ENCODE measurements at regions not wholly inside any gene's neighbourhood (a gene's known extent, or its start where the extent isn't known, plus 50 kb on each side); places are given as distances from the start of the nearest gene placed in this dataset.
"Not testable (repeated sequence)": the region's sequence is repeated elsewhere in the genome, so short reads cannot be mapped to it uniquely, and the experiment has no call there.

- DNase-seq (ENCODE audit: insufficient read length, low spot score): no peak
- no peak for TF ChIP-seq POLR2A (IDR thresholded peaks at IDR 0.05; ENCODE audit: low read depth, low read length)
- no peak for FAIRE-seq
These were observed 127.0 kb upstream of the GDNF start for GRCh38 chr5:37966871-37967270.

DNA sequence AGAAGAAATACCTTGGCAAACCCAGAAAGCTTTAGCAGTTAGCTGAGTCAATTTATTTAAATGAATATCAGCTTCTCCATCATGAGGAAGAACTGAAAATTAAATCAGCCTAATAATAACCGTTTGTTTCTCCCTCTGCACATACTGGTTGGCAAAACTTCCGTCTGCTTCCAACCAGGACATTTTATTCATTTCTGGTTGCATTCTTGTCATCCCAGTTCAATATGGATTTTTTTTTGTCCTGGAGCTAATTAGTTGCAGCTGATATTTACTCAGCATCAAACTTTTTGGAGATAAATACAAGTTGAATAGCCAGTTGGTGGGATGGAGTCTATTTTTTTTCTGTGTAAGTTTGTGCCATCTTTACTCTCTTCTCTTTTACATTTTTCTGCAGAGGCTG lies 126.5 kb upstream of the GDNF start:
- no peak for FAIRE-seq
- TF ChIP-seq POLR2A (IDR thresholded peaks at IDR 0.05; ENCODE audit: low read depth, low read length): no peak
- no peak for DNase-seq (ENCODE audit: insufficient read length, low spot score)

DNA sequence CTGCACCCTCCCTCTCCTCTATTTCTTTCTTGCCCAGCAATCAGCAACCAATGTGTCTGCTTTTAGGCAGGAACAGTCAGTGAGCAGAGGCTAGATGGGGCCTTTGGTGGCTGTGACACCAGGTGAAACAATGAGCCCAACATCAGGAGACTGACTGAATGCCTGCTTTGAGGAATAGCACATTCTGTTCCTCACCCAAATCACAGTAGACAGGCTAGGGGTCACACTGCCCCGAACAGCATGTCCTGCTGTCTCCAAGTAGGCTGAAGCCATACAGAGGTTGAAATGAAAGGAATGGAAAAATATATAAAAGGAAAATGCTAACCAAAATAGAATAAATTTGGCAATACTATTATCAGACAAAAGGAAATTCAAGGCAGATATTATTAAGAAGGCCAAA lies 122.5 kb upstream of the GDNF start:
- TF ChIP-seq POLR2A (IDR thresholded peaks at IDR 0.05; ENCODE audit: low read depth, low read length): no peak
- FAIRE-seq: no peak
- no peak for DNase-seq (ENCODE audit: insufficient read length, low spot score)

DNA sequence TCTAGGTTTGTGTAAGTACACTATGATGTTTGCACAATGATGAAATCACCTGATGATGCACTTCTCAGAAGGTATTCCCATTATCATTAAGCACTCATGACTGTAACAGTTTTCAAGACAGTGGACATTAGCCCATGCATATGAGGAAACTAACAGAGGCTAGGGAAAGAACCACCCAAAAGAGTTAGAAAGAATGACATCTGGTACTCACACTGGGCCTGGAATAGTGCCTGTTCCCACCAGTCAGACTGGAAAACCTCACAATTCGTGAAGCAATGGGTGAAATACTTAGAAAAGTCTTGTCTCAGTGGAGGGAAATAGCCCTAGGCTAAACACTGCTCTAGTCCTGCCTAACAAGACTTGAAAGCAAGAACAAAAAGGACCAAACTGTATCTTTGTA lies 117.4 kb upstream of the GDNF start:
- DNase-seq (ENCODE audit: insufficient read length, low spot score) (no peak), FAIRE-seq (no peak)
- TF ChIP-seq POLR2A (IDR thresholded peaks at IDR 0.05; ENCODE audit: low read depth, low read length): no peak

DNA sequence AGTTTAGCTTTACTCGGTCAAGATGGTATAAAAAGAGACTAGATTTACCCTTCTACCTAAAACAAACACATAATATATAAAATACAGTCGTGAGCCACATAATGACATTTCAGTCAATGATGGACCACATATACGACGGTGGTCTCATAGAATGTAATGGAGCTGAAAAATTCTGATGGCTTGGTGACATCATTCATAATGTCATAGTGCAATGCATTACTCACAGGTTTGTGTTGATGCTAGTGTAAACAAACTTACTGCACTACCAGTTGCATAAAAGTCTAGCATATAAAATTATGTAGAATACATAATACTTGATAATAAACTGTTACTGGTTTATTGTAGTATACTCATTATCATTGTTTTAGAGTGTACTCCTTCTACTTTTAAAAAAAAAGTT lies 115.9 kb upstream of the GDNF start:
- no peak for TF ChIP-seq POLR2A (IDR thresholded peaks at IDR 0.05; ENCODE audit: low read depth, low read length)
- DNase-seq (ENCODE audit: insufficient read length, low spot score) (no peak), FAIRE-seq (no peak)

DNA sequence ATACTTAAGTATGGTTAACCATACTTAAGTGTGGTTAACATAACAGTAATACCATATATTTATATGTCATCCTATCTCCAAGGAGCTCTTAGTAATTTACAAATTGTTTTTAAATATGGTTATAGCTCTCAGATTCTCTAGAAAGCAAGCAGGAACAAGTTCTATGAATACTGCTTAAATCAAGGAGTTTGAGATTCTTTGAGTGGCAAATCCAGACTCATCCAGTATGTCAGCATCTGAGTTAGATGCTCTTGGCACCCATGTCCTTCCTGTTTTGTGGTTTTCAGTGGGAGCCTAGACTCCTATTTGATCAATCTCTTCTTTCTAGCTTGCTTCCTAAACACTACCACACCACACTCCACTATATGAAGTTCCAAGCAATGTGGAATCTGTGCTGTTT lies 114.7 kb upstream of the GDNF start:
- DNase-seq (ENCODE audit: insufficient read length, low spot score) (no peak), FAIRE-seq (no peak)
- TF ChIP-seq POLR2A (IDR thresholded peaks at IDR 0.05; ENCODE audit: low read depth, low read length): no peak

DNA sequence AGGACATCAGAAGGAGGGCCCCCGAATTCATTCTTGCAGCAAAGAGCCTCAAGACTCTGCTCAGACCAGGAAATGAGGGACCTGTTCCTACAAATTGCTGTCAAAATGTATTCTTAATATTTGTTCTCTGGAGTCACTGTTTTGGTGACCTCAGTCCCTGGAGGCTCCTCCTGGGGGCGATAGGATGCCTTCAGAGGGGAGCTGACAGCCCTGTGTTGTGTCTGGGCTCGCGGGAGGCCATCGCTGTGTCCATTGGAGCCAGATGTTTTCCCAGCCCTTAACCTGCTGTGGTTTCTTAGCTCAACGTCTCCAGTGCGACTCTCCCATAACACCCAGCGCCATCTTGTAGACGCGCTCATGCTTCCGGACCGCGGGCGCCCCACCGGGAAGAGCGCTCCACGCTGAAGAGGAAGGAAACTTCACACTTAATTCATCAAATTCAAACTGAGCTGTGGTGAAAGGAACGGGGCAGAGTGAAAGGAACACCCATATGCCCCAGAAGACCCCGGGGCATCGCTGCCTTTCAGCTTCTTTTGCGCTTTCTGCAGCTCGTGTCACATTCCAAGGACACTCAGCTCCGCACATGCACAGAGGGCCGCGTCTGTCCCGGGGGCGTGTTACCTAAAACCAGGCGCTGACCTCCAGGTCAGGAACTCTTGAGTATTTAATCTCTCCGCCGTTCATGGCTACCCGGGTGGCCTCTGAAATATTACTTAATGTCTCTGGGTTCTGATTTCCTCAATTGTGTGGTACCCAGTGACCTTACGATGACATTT lies 112.3 kb upstream of the GDNF start:
- no peak for TF ChIP-seq POLR2A (IDR thresholded peaks at IDR 0.05; ENCODE audit: low read depth, low read length)
- no peak for FAIRE-seq
- DNase-seq (ENCODE audit: insufficient read length, low spot score): no peak

DNA sequence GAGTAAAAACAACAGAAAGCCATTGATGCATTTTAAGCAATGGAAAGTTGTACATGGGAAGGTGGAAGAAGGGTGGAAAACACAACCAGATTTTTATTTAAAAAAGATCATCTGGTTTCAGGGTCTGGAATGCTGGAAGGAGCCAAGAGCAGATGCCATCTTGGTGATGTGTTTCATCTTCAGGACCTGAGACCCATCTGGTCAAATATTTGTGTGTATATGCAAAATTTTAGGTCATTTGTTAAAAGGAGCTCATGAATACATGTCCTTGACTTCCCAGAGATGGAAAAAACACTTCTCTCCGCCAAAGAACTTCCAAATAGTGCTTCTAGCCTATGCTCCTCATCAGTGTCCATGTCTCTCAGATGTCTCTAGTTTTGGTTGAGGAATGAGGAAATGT lies 110.6 kb upstream of the GDNF start:
- no peak for TF ChIP-seq POLR2A (IDR thresholded peaks at IDR 0.05; ENCODE audit: low read depth, low read length)
- FAIRE-seq (no peak), DNase-seq (ENCODE audit: insufficient read length, low spot score) (no peak)

DNA sequence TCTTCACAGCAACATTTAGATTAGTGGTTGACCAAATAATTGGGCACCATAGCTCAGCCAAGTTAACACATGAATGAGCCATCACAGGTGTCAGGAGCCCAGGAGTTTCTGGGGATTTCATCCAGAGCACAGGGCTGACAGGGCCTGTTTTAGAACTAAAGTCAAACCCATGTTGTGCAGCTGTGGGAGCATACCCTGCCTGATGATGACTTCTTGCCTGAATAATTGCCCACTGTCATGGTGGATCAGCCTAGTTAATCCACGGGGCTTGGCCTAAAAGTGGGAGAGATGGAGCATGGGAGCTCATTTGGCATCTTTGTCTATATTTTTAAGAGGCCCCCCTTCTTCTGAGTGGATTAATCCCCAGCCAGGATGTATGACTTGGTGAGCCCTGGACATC lies 105.6 kb upstream of the GDNF start:
- DNase-seq (ENCODE audit: insufficient read length, low spot score) (no peak), FAIRE-seq (no peak)
- no peak for TF ChIP-seq POLR2A (IDR thresholded peaks at IDR 0.05; ENCODE audit: low read depth, low read length)

- FAIRE-seq; DNase-seq (ENCODE audit: insufficient read length, low spot score): not testable (repeated sequence)
These were observed 103.3 kb upstream of the GDNF start for GRCh38 chr5:37943136-37943535.

GRCh38 chr5:37940931-37941623 lies 101.2 kb upstream of the GDNF start:
- DNase-seq (ENCODE audit: insufficient read length, low spot score) (no peak), FAIRE-seq (peak; percentile 74)
- no peak for TF ChIP-seq POLR2A (IDR thresholded peaks at IDR 0.05; ENCODE audit: low read depth, low read length)

DNA sequence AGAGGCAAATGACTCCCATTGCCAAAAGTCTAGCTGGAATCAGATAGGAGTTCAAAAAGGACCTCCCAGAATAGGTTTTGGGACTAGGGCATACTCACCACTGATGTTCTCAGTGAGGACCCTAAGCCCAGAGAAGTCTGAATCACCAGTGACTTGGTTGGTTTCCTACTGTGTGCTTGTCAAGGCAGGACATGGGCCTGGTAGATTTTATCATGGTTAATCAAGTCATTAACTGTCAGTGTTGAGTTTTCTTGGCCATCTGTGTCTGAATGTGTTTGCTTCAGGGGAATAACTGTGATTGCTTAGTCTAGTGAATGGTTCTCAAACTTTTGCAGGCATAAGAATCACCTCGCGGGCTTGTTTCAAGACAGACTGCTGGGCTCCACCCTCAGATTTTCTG lies 99.0 kb upstream of the GDNF start:
- DNase-seq (ENCODE audit: insufficient read length, low spot score) (no peak), FAIRE-seq (no peak)
- no peak for TF ChIP-seq POLR2A (IDR thresholded peaks at IDR 0.05; ENCODE audit: low read depth, low read length)

GRCh38 chr5:37938076-37938852 lies 98.4 kb upstream of the GDNF start:
- no peak for DNase-seq (ENCODE audit: insufficient read length, low spot score)
- TF ChIP-seq POLR2A (IDR thresholded peaks at IDR 0.05; ENCODE audit: low read depth, low read length): no peak
- no peak for FAIRE-seq

DNA sequence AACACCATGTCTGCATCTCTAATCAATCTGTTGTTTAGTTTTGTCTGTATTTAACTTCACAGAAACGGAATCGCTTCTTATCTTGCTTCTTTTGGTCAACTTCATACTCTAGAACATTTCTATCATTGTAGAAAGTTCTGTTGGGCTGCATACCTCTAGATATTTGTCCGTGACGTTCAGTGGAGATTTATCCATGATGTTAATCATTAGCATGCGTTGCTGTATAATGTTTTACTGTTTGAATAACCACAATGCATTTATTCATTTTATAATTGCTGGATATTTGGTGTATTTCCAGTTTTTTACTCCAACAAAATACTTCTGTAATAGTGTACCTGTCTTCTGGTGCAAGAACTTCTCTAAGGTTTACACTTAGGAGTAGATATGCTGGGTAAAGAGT lies 96.2 kb upstream of the GDNF start:
- no peak for DNase-seq (ENCODE audit: insufficient read length, low spot score)
- no peak for TF ChIP-seq POLR2A (IDR thresholded peaks at IDR 0.05; ENCODE audit: low read depth, low read length)
- FAIRE-seq: no peak
